Natural killer cell (primary cell): ENCODE measurements at regions not wholly inside any gene's neighbourhood (a gene's known extent, or its start where the extent isn't known, plus 50 kb on each side); places are given as distances from the start of the nearest gene placed in this dataset.

ENCODE experiments used
- ATAC-seq, 3 donors: fragments of 150-1000 bp in 2 of 3; fragments of 200-7000 bp in 1 of 3; cut with Tn5 transposase; 1 replicate in 1 of 3; 2 replicates in 2 of 3; pipeline ENCODE4 v1.10.0; 2021; ENCODE audit warnings: mild to moderate bottlenecking in 2 of 3, moderate library complexity in 2 of 3
- DNase-seq, 2 donors: peaks; one replicate each; pipeline versions ENCODE4 v3.0.0 to v3.0.0-alpha.2; 2013 to 2021; ENCODE audit warnings: mixed read lengths in 1 of 2
- H3K27ac ChIP-seq: one replicate; pipeline ENCODE4 v1.5.1; 2013; ENCODE audit warnings: mild to moderate bottlenecking, low read length
- H3K27me3 ChIP-seq: one replicate; pipeline ENCODE4 v1.6.1; 2013; ENCODE audit warnings: low read length; ENCODE audit not compliant: control insufficient read depth, insufficient read depth
- H3K36me3 ChIP-seq: one replicate; pipeline ENCODE4 v1.6.1; 2013; ENCODE audit warnings: low read length; ENCODE audit not compliant: control insufficient read depth, insufficient read depth
- H3K4me1 ChIP-seq: one replicate; pipeline ENCODE4 v1.6.1; 2013; ENCODE audit warnings: low read length; ENCODE audit not compliant: control insufficient read depth, insufficient read depth
- H3K4me3 ChIP-seq: one replicate; pipeline ENCODE4 v1.5.1; 2013; ENCODE audit warnings: low read length
- H3K9me3 ChIP-seq: one replicate; pipeline ENCODE4 v1.6.1; 2013; ENCODE audit warnings: low read length; ENCODE audit not compliant: control insufficient read depth, insufficient read depth
- H3K27ac Mint-ChIP-seq, 2 donors: one replicate each; pipeline ENCODE4 v1.8.0; 2022; ENCODE audit warnings: mild to moderate bottlenecking in 2 of 2, mixed read lengths in 2 of 2, moderate library complexity in 1 of 2
- H3K27me3 Mint-ChIP-seq, 2 donors: one replicate each; pipeline ENCODE4 v1.8.0; 2022; ENCODE audit warnings: low read depth in 2 of 2, mixed read lengths in 2 of 2
- H3K36me3 Mint-ChIP-seq: one replicate; pipeline ENCODE4 v1.8.0; 2022; ENCODE audit warnings: mixed read lengths
- H3K4me1 Mint-ChIP-seq, 2 donors: one replicate each; pipeline ENCODE4 v1.8.0; 2022; ENCODE audit warnings: mixed read lengths in 2 of 2
- H3K4me3 Mint-ChIP-seq: one replicate; pipeline ENCODE4 v1.8.0; 2022; ENCODE audit warnings: mild to moderate bottlenecking, moderate library complexity, mixed read lengths
- H3K9me3 Mint-ChIP-seq, 2 donors: one replicate each; pipeline ENCODE4 v1.8.0; 2022; ENCODE audit warnings: mixed read lengths in 2 of 2
- WGBS: methylation state at CpG from one replicate; pipeline ENCODE4 v1.1.7; 2013; ENCODE audit warnings: missing lambda C conversion rate; ENCODE audit not compliant: insufficient coverage; 5-methylcytosine and 5-hydroxymethylcytosine counted together
- intact Hi-C: fragments of 100-400 bp; cut with micrococcal nuclease; formaldehyde crosslinking; loops from one replicate; pipeline ENCODE4 v1.14.2; 2022
- TF ChIP-seq, protein P1 (sequence below): fragments of 200-600 bp; IDR thresholded peaks from one replicate; pipeline ENCODE4 v1.8.0; 2022; ENCODE audit warnings: antibody characterized with exemption

DNA sequence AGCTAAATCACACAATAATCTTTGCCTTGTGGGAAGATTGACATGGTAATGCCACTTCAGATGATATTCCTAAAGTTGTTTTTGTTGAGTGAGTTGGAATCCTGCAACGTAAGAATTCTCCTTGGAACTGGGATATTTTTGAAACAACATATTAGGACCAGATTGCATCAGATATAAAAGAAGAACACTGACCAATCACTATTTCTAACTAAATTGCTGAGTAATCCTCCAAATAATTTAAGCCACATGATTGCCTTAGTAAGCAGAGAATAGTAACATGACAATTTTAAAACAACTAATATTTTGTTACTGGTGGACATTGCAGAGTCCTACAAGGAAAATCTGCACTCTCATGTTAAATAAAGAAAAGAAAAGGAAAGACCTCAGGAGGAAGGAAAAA lies 353.9 kb upstream of the LMCD1 start:
- ATAC-seq (no peak), DNase-seq (no peak)
- Mint-ChIP-seq H3K4me3 (no peak overlapping the region), H3K4me1 (no peaks in the 10 kb centered on the region), H3K9me3 (no peaks in the 10 kb centered on the region), H3K36me3 (no peaks in the 10 kb centered on the region), H3K27ac (no peak overlapping the region), H3K27me3 (no peaks in the 10 kb centered on the region)
- no peaks in the 10 kb centered on the region for H3K27me3 ChIP-seq
- no peak overlapping the region for H3K4me3 ChIP-seq
- WGBS, result no CpG with 5 or more reads among the region's 1 CpG
- TF ChIP-seq, protein P1, sequence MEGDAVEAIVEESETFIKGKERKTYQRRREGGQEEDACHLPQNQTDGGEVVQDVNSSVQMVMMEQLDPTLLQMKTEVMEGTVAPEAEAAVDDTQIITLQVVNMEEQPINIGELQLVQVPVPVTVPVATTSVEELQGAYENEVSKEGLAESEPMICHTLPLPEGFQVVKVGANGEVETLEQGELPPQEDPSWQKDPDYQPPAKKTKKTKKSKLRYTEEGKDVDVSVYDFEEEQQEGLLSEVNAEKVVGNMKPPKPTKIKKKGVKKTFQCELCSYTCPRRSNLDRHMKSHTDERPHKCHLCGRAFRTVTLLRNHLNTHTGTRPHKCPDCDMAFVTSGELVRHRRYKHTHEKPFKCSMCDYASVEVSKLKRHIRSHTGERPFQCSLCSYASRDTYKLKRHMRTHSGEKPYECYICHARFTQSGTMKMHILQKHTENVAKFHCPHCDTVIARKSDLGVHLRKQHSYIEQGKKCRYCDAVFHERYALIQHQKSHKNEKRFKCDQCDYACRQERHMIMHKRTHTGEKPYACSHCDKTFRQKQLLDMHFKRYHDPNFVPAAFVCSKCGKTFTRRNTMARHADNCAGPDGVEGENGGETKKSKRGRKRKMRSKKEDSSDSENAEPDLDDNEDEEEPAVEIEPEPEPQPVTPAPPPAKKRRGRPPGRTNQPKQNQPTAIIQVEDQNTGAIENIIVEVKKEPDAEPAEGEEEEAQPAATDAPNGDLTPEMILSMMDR, result no peak
- H3K36me3 ChIP-seq, result no peaks in the 10 kb centered on the region
- H3K9me3 ChIP-seq, result no peaks in the 10 kb centered on the region
- H3K27ac ChIP-seq, result no peak overlapping the region
- H3K4me1 ChIP-seq, result no peaks in the 10 kb centered on the region
- intact Hi-C loops, result no loop called here

DNA sequence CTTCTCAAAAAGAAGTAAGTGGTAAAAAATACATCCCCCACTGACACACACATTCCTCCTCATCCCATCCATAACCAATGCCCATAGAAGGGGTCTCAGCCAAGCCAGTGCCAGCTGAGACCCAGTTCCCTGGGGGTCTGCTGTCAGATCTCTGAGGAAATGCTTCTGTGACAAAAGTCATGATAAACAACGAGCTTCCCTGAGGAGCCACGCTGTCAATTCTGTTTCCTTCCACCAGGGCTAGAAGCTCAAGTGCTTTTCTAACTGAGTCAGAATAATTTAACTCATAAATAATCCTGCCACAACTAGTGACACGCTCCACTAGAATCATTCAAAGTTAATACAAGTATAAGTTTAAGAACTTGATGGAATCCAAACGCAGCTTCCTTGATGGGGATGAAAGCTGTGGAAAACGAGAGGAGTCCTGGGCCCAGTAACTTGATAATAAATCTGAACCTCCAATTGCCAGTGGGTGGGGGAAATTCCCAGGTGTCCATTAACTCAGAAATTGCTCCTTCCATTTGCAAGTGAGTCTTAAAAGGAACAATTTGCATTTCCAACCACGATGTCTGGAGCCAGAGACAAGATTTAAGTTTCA lies 348.7 kb upstream of the LMCD1 start:
- intact Hi-C loops, result no loop called here
- Mint-ChIP-seq H3K27ac (no peak overlapping the region), H3K27me3 (peaks cover 0 to 9% of the 10 kb centered on the region in 2 donors), H3K4me3 (no peak overlapping the region), H3K36me3 (no peaks in the 10 kb centered on the region), H3K9me3 (peaks cover 2 to 3% of the 10 kb centered on the region in 2 donors), H3K4me1 (no peaks in the 10 kb centered on the region)
- Histone ChIP-seq H3K36me3 (no peaks in the 10 kb centered on the region), H3K4me1 (no peaks in the 10 kb centered on the region), H3K27me3 (no peaks in the 10 kb centered on the region), H3K27ac (no peak overlapping the region), H3K9me3 (no peaks in the 10 kb centered on the region), H3K4me3 (no peak overlapping the region)
- no peak for ATAC-seq
- DNase-seq, result no peak
- WGBS, result 76% methylated on average over 6 of the region's 6 CpGs
- TF ChIP-seq, protein P1, result no peak

DNA sequence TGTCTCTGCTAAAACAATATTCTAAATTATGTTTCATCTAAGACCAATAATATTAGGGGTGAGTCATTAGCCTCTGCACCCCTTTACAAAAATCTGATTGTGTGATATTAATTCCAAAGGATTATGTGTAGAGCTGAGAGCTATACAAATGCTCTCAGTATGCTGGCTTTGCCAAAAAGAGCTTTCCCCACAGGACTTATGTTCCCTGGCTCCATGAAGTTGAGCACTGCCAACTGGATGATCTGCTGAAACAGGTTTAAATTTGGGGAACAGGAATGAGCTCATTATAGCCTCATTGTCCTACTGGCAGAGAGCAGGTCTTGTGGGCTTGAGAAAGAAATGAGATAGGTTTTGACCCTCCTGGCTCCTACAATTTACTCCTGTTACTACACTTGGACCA lies 347.8 kb upstream of the LMCD1 start:
- TF ChIP-seq, protein P1, result no peak
- H3K27ac ChIP-seq, result no peak overlapping the region
- Mint-ChIP-seq H3K4me1 (no peaks in the 10 kb centered on the region), H3K27me3 (peaks cover 0 to 9% of the 10 kb centered on the region in 2 donors), H3K9me3 (peaks cover 2 to 3% of the 10 kb centered on the region in 2 donors), H3K36me3 (no peaks in the 10 kb centered on the region), H3K27ac (no peak overlapping the region), H3K4me3 (no peak overlapping the region)
- no peaks in the 10 kb centered on the region for H3K9me3 ChIP-seq
- no peak overlapping the region for H3K4me3 ChIP-seq
- ATAC-seq (no peak), DNase-seq (no peak)
- no peaks in the 10 kb centered on the region for H3K36me3 ChIP-seq
- intact Hi-C loops, result no loop called here
- H3K27me3 ChIP-seq, result no peaks in the 10 kb centered on the region
- H3K4me1 ChIP-seq, result no peaks in the 10 kb centered on the region

DNA sequence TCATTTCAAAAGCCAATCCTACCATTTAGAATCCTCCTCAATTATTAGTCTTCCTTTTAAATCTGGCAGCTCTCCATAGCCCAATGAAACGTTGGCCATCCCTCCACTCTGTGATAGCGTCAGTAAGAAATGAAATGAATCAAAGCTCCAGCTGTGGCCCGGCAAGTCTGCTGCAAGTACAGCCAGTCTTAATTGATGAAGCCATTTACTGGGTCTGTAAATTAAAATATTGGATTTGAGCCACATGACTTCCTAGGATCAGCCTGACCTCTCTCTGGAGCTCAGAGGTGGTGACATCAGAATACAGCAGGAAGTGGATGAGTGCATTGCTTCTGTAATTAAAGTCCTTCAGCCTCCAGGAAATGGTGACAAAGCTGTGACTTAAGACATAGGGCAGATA lies 347.0 kb upstream of the LMCD1 start:
- intact Hi-C loops, result no loop called here
- no peaks in the 10 kb centered on the region for H3K9me3 ChIP-seq
- no peaks in the 10 kb centered on the region for H3K36me3 ChIP-seq
- no peak overlapping the region for H3K27ac ChIP-seq
- peaks cover 0 to 9% of the 10 kb centered on the region in 2 donors for H3K27me3 Mint-ChIP-seq
- DNase-seq (no peak), ATAC-seq (no peak)
- WGBS, result 86% methylated on average over 3 of the region's 3 CpGs
- H3K4me1 ChIP-seq, result no peaks in the 10 kb centered on the region
- no peaks in the 10 kb centered on the region for H3K27me3 ChIP-seq
- no peaks in the 10 kb centered on the region for H3K36me3 Mint-ChIP-seq
- TF ChIP-seq, protein P1, result no peak
- H3K27ac Mint-ChIP-seq, result no peak overlapping the region
- no peak overlapping the region for H3K4me3 Mint-ChIP-seq
- no peaks in the 10 kb centered on the region for H3K4me1 Mint-ChIP-seq
- H3K9me3 Mint-ChIP-seq, result peaks cover 2 to 3% of the 10 kb centered on the region in 2 donors
- no peak overlapping the region for H3K4me3 ChIP-seq
